Thyroid gland (tissue), 4 donors: ENCODE measurements at regions not wholly inside any gene's neighbourhood (a gene's known extent, or its start where the extent isn't known, plus 50 kb on each side); places are given as distances from the start of the nearest gene placed in this dataset.

ENCODE experiments used
- DNase-seq, 2 donors: peaks; one replicate each; pipeline ENCODE4 v3.0.0-alpha.2; 2019
- H3K27ac ChIP-seq, 3 donors: fragments of 200-600 bp; sonication (generic); 1 replicate in 2 of 3; 2 replicates in 1 of 3; pipeline ENCODE4 v1.5.1; 2016 to 2019; ENCODE audit warnings: mild to moderate bottlenecking in 1 of 3, moderate library complexity in 1 of 3
- H3K27me3 ChIP-seq: fragments of 200-600 bp; sonication (generic); one replicate; pipeline ENCODE4 v1.5.1; 2019
- H3K36me3 ChIP-seq, 2 donors: fragments of 200-600 bp; sonication (generic); one replicate each; pipeline ENCODE4 v1.5.1; 2016 to 2019
- H3K4me1 ChIP-seq, 2 donors: fragments of 200-600 bp; sonication (generic); one replicate each; pipeline ENCODE4 v1.5.1; 2017 to 2019
- H3K4me3 ChIP-seq, 3 donors: fragments of 200-600 bp; sonication (generic); replicated peaks in 1 of 3; 1 replicate in 2 of 3; 2 replicates in 1 of 3; pipeline ENCODE4 v1.5.1; 2016; ENCODE audit warnings: mild to moderate bottlenecking in 1 of 3
- H3K9me3 ChIP-seq: fragments of 200-600 bp; sonication (generic); one replicate; pipeline ENCODE4 v1.5.1; 2017
- POLR2A ChIP-seq, 2 donors: fragments of 450-650 bp; IDR thresholded peaks; one replicate each; pipeline ENCODE4 v1.6.1; 2017; ENCODE audit warnings: antibody characterized with exemption in 2 of 2, mild to moderate bottlenecking in 2 of 2, moderate library complexity in 1 of 2
- WGBS, 2 donors: methylation state at CpG; one replicate each; pipeline ENCODE4 v1.1.5; 2017; 5-methylcytosine and 5-hydroxymethylcytosine counted together
- intact Hi-C: fragments of 100-400 bp; cut with DNase I; formaldehyde crosslinking; loops from one replicate; pipeline ENCODE4 v1.15.1; 2023
- TF ChIP-seq, protein P1 (sequence below), 6 experiments: fragments of 200-600 bp in 3 of 6; fragments of 450-650 bp in 3 of 6; sonication (generic) in 3 of 6; IDR thresholded peaks; one replicate each; pipeline ENCODE4 v1.5.1; 2016 to 2019; ENCODE audit warnings: antibody characterized with exemption in 6 of 6, mild to moderate bottlenecking in 2 of 6, inconsistent platforms in 1 of 6, moderate library complexity in 1 of 6

- Histone ChIP-seq H3K4me3 (no peak overlapping the region), H3K4me1 (no peaks in the 10 kb centered on the region), H3K27me3 (no peaks in the 10 kb centered on the region), H3K36me3 (no peaks in the 10 kb centered on the region), H3K27ac (no peak overlapping the region), H3K9me3 (no peaks in the 10 kb centered on the region)
- DNase-seq, result no peak
- no peak for TF ChIP-seq POLR2A (IDR thresholded peaks at IDR 0.05)
- TF ChIP-seq, protein P1, sequence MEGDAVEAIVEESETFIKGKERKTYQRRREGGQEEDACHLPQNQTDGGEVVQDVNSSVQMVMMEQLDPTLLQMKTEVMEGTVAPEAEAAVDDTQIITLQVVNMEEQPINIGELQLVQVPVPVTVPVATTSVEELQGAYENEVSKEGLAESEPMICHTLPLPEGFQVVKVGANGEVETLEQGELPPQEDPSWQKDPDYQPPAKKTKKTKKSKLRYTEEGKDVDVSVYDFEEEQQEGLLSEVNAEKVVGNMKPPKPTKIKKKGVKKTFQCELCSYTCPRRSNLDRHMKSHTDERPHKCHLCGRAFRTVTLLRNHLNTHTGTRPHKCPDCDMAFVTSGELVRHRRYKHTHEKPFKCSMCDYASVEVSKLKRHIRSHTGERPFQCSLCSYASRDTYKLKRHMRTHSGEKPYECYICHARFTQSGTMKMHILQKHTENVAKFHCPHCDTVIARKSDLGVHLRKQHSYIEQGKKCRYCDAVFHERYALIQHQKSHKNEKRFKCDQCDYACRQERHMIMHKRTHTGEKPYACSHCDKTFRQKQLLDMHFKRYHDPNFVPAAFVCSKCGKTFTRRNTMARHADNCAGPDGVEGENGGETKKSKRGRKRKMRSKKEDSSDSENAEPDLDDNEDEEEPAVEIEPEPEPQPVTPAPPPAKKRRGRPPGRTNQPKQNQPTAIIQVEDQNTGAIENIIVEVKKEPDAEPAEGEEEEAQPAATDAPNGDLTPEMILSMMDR (IDR thresholded peaks at IDR 0.05), result no peak
- WGBS, 2 donors, result 74 to 92% methylated on average over 3 of the region's 3 CpGs
- intact Hi-C loops, result no loop called here
Observed at GRCh38 chr12:97203408-97203807, 259.2 kb upstream of the RMST start.

DNA sequence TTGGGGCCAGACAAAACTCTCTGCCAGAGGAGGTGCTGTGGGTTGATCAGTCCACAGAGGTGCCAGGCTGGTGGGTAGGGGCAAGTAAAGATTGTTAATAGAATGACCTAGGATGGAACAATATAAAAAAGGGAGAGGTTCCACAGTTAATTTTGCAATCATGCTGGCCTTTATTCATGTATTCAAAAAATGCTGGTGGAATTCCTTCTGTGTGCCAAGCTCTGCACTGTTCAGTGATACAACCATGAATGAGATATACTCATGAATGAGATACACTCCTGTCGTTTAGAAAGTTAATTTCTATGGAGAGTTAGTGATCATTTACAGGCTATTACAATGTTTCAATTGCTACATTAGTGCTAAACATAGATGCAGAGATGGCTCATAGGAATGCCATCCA, 252.6 kb upstream of the RMST start:
- Histone ChIP-seq H3K4me1 (no peaks in the 10 kb centered on the region), H3K36me3 (no peaks in the 10 kb centered on the region), H3K9me3 (no peaks in the 10 kb centered on the region), H3K4me3 (no peak overlapping the region), H3K27me3 (no peaks in the 10 kb centered on the region), H3K27ac (no peak overlapping the region)
- intact Hi-C loops, result no loop called here
- no peak for DNase-seq
- WGBS, 2 donors, result 80% methylated on average over 1 of the region's 1 CpG
- TF ChIP-seq, protein P1 (IDR thresholded peaks at IDR 0.05), result no peak
- TF ChIP-seq POLR2A (IDR thresholded peaks at IDR 0.05), result no peak

DNA sequence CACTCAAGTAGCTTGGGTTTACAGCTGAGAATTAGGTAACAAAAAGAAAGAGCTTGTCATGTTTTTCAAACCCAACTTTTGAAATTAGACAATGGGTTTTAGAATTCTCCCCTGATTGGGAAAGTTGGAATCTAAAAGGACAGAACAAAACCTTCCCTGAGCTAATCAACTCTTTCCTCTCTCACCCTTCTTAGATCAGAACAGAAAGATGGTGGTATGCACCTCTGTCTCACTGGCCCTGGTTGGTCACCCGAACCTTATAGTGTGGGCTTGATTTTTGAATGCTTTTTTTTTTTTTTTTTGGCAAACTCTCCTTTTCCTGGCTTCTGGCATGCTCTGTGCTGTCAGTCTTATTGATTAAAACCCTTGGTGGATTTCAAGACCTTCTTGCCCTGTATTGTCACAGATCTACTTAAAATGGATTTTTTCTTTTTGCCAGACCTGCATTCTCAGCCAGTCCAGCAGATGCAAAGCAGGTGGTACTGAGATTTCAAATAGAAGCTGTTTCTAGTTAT, 251.1 kb upstream of the RMST start:
- intact Hi-C loops, result no loop called here

GRCh38 chr12:97216848-97217247, 245.8 kb upstream of the RMST start:
- Histone ChIP-seq H3K27ac (no peak overlapping the region), H3K4me3 (no peak overlapping the region), H3K27me3 (no peaks in the 10 kb centered on the region), H3K9me3 (no peaks in the 10 kb centered on the region), H3K4me1 (no peaks in the 10 kb centered on the region), H3K36me3 (no peaks in the 10 kb centered on the region)
- TF ChIP-seq, protein P1 (IDR thresholded peaks at IDR 0.05), result no peak
- no peak for TF ChIP-seq POLR2A (IDR thresholded peaks at IDR 0.05)
- 83 to 90% methylated on average over 1 of the region's 1 CpG for WGBS, 2 donors
- intact Hi-C loops, result no loop called here
- no peak for DNase-seq

More for the DNA sequence above, 251.1 kb upstream of the RMST start:
- Histone ChIP-seq H3K4me3 (no peak overlapping the region), H3K27ac (no peak overlapping the region), H3K36me3 (no peaks in the 10 kb centered on the region), H3K4me1 (no peaks in the 10 kb centered on the region), H3K27me3 (no peaks in the 10 kb centered on the region), H3K9me3 (no peaks in the 10 kb centered on the region)
- DNase-seq, result no peak
- WGBS, 2 donors, result 67 to 78% methylated on average over 1 of the region's 1 CpG
- TF ChIP-seq, protein P1 (IDR thresholded peaks at IDR 0.05), result no peak
- TF ChIP-seq POLR2A (IDR thresholded peaks at IDR 0.05), result no peak

DNA sequence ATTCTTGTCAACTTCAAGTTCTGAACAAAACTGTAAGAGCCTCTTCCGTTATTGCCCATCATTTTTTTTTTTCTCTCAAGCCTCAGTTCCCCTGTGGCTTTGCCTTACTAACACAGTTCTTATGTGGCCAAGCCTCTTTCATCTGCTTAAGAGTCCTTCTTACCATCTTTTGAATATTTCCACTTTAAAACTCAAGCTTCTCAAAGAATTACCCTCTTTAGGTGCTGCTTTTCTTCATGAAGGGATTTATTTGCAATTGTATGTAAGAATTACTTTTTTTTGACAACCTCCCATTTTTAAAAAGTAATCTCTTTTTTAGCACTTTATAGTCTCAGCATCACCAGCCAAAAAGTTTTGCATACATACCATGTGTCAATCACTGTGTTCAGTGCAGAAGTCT, 240.2 kb upstream of the RMST start:
- intact Hi-C loops, result no loop called here
- TF ChIP-seq, protein P1 (IDR thresholded peaks at IDR 0.05), result no peak
- TF ChIP-seq POLR2A (IDR thresholded peaks at IDR 0.05), result no peak
- Histone ChIP-seq H3K27me3 (no peaks in the 10 kb centered on the region), H3K27ac (no peak overlapping the region), H3K9me3 (no peaks in the 10 kb centered on the region), H3K4me3 (no peak overlapping the region), H3K4me1 (no peaks in the 10 kb centered on the region), H3K36me3 (no peaks in the 10 kb centered on the region)
- WGBS, 2 donors, result 35 to 46% methylated on average over 1 of the region's 1 CpG
- no peak for DNase-seq
